PC-9 (cell line): ENCODE measurements at regions not wholly inside any gene's neighbourhood (a gene's known extent, or its start where the extent isn't known, plus 50 kb on each side); places are given as distances from the start of the nearest gene placed in this dataset.

Experiments
- EZH2 ChIP-seq: fragments of 200-600 bp; sonication (generic); IDR thresholded peaks from 2 replicates; pipeline ENCODE4 v1.8.0; 2017; ENCODE audit warnings: antibody characterized with exemption, low read depth
- TF ChIP-seq, protein P1 (sequence below): fragments of 200-600 bp; sonication (generic); conservative IDR thresholded peaks from 2 replicates; pipeline ENCODE4 v1.6.1; 2017; ENCODE audit warnings: mixed run types, antibody characterized with exemption, mild to moderate bottlenecking, moderate library complexity

DNA sequence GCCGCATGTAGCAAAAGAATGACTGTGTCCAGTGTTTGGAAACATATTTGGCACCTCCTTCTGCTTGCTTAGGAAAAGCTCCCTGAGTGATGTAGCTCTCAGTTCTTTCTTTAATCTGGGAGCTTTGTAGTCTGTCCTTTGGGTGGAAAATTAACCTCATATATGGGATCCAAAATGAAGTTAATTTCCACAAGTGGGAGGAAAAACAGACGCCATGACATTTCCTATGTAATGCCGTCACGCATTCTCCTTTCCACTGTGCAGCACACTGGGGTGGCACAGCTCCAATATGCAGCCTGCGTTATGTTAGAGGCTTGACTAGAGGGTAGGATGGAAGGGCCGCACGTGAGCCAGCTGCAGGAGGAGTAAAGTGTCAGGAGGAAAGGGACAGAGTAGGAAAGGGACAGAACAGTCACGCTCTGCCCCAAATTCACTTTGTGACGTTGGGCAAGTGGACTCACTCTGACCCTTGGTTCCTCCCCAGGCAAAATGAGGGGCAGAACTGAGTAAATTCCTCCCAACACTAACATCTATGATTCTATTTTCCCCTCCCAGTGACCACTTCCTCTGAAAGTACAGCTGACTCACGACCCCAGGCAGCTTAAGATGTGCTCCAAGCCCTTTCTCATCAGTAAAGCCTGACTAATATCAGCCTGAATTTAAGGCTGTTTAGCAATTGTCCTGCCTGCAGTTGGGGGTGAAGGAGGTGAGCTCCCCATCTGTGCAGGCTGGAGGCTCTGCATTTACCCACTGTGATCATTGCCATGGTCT lies 176.5 kb upstream of the PFN2 start:
- TF ChIP-seq, protein P1, sequence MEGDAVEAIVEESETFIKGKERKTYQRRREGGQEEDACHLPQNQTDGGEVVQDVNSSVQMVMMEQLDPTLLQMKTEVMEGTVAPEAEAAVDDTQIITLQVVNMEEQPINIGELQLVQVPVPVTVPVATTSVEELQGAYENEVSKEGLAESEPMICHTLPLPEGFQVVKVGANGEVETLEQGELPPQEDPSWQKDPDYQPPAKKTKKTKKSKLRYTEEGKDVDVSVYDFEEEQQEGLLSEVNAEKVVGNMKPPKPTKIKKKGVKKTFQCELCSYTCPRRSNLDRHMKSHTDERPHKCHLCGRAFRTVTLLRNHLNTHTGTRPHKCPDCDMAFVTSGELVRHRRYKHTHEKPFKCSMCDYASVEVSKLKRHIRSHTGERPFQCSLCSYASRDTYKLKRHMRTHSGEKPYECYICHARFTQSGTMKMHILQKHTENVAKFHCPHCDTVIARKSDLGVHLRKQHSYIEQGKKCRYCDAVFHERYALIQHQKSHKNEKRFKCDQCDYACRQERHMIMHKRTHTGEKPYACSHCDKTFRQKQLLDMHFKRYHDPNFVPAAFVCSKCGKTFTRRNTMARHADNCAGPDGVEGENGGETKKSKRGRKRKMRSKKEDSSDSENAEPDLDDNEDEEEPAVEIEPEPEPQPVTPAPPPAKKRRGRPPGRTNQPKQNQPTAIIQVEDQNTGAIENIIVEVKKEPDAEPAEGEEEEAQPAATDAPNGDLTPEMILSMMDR: no peak
- no peak for TF ChIP-seq EZH2
